HepG2 (cell line): ENCODE measurements at regions not wholly inside any gene's neighbourhood (a gene's known extent, or its start where the extent isn't known, plus 50 kb on each side); places are given as distances from the start of the nearest gene placed in this dataset.

Experiments
- ATAC-seq: fragments of 200-7000 bp; cut with Tn5 transposase; 3 replicates; pipeline ENCODE4 v1.9.1; 2020; ENCODE audit warnings: mild to moderate bottlenecking, moderate library complexity
- BruUV-seq: library from RNA; stranded (reverse); fragments of 400-500 nt; replicated peaks from 2 replicates; lab custom pipeline; 2021; lab: Mats Ljungman, UMichigan
- CTCF ChIA-PET: fragments of 300-600 bp; formaldehyde crosslinking; extraction: SDS; loops from one replicate; lab custom pipeline; 2021; ENCODE audit warnings: low total read pairs, inconsistent platforms, low intra/inter-chr PET ratio; lab: Yijun Ruan, JAX
- POLR2A ChIA-PET: fragments of 350-600 bp; sonication (Branson Sonifier 250); formaldehyde crosslinking; loops from one replicate; lab custom pipeline; 2020; ENCODE audit warnings: antibody characterized with exemption, inconsistent platforms; lab: Yijun Ruan, JAX
- DNase-seq: peaks from one replicate; pipeline ENCODE4 v3.0.0-alpha.2; 2015; ENCODE audit warnings: low spot score
- FAIRE-seq: peaks from 3 replicates; lab custom pipeline; 2011; peaks lifted over from hg19 to GRCh38; lab: Jason Lieb, UNC
- H2AFZ ChIP-seq: one replicate; pipeline ENCODE4 v1.6.1; 2011; ENCODE audit warnings: low read length, inconsistent platforms
- H3K27ac ChIP-seq: fragments of 300-600 bp; 3 replicates; pipeline ENCODE4 v1.8.0; 2011; ENCODE audit warnings: mixed run types, mild to moderate bottlenecking, mixed read lengths, low read length, inconsistent platforms; ENCODE audit not compliant: insufficient read depth; ENCODE audit errors: extremely low read length
- H3K27me3 ChIP-seq, 2 experiments: fragments of 200-600 bp in 1 of 2; 2 replicates in 1 of 2; 3 replicates in 1 of 2; pipeline versions ENCODE4 v1.6.0 to v1.8.0; 2011; ENCODE audit warnings: low read length in 2 of 2, mild to moderate bottlenecking in 2 of 2, moderate library complexity in 2 of 2, inconsistent platforms in 1 of 2; ENCODE audit not compliant: insufficient read depth in 2 of 2, control insufficient read depth in 1 of 2
- H3K36me3 ChIP-seq, 2 experiments: fragments of 200-600 bp in 1 of 2; replicated peaks in 1 of 2; 2 replicates in 1 of 2; 3 replicates in 1 of 2; pipeline versions ENCODE4 v1.5.1 to v1.8.0; 2011; ENCODE audit warnings: low read length in 2 of 2, inconsistent platforms in 1 of 2; ENCODE audit not compliant: insufficient read depth in 2 of 2, control insufficient read depth in 1 of 2
- H3K4me1 ChIP-seq: 2 replicates; pipeline ENCODE4 v1.5.1; 2012; ENCODE audit warnings: low read length, inconsistent platforms; ENCODE audit not compliant: insufficient read depth
- H3K4me2 ChIP-seq: 2 replicates; pipeline ENCODE4 v1.6.0; 2011; ENCODE audit warnings: low read depth, low read length, inconsistent platforms
- H3K4me3 ChIP-seq, 3 experiments: fragments of 200-600 bp in 1 of 3; sonication (generic), shearing (Covaris generic) in 1 of 3; replicated peaks in 1 of 3; 2 replicates each; pipeline ENCODE4 v1.5.1; 2011 to 2016; ENCODE audit warnings: low read length in 3 of 3, inconsistent platforms in 2 of 3, low read depth in 2 of 3, mild to moderate bottlenecking in 2 of 3, control low read depth in 1 of 3, mixed read lengths in 1 of 3; ENCODE audit not compliant: insufficient read depth in 1 of 3
- H3K79me2 ChIP-seq: one replicate; pipeline ENCODE4 v1.6.1; 2011; ENCODE audit warnings: low read length, inconsistent platforms; ENCODE audit not compliant: insufficient read depth
- H3K9ac ChIP-seq: 2 replicates; pipeline ENCODE4 v1.6.0; 2011; ENCODE audit warnings: mild to moderate bottlenecking, low read depth, low read length, inconsistent platforms; ENCODE audit not compliant: insufficient read depth
- H3K9me3 ChIP-seq: 2 replicates; pipeline ENCODE4 v1.5.1; 2012; ENCODE audit warnings: mild to moderate bottlenecking, low read length
- H4K20me1 ChIP-seq: 2 replicates; pipeline ENCODE4 v1.6.0; 2011; ENCODE audit warnings: inconsistent platforms, mild to moderate bottlenecking, low read length, moderate library complexity; ENCODE audit not compliant: insufficient read depth
- BATF2 ChIP-seq: sonication (generic); formaldehyde crosslinking; IDR thresholded peaks from 2 replicates; pipeline ENCODE4 v1.8.0; 2022; ENCODE audit warnings: mild to moderate bottlenecking, missing genetic modification reagents, moderate library complexity
- BCL6 ChIP-seq: IDR thresholded peaks from 2 replicates; pipeline ENCODE4 v1.6.1; 2016; ENCODE audit warnings: missing genetic modification reagents, missing compliant biosample characterization
- CCDC6 ChIP-seq: sonication (generic); formaldehyde crosslinking; IDR thresholded peaks from 2 replicates; pipeline ENCODE4 v1.8.1; 2022; ENCODE audit warnings: mild to moderate bottlenecking, missing genetic modification reagents, moderate library complexity
- FOXK1 ChIP-seq: sonication (generic); formaldehyde crosslinking; IDR thresholded peaks from 2 replicates; pipeline ENCODE4 v1.4.0; 2020; ENCODE audit warnings: low read depth, missing genetic modification reagents, borderline replicate concordance
- KDM4B ChIP-seq: sonication (generic); formaldehyde crosslinking; IDR thresholded peaks from 2 replicates; pipeline ENCODE4 v1.4.0; 2020; ENCODE audit warnings: missing genetic modification reagents
- KMT2A ChIP-seq: sonication (generic); formaldehyde crosslinking; IDR thresholded peaks from 2 replicates; pipeline ENCODE4 v1.4.0; 2020; ENCODE audit warnings: missing genetic modification reagents
- MED8 ChIP-seq: sonication (generic); formaldehyde crosslinking; IDR thresholded peaks from 2 replicates; pipeline ENCODE4 v1.8.1; 2023; ENCODE audit warnings: mild to moderate bottlenecking, missing genetic modification reagents; ENCODE audit not compliant: insufficient replicate concordance
- NFYB ChIP-seq: sonication (generic); formaldehyde crosslinking; IDR thresholded peaks from 2 replicates; pipeline ENCODE4 v1.4.0; 2020; ENCODE audit warnings: missing genetic modification reagents
- RFX1 ChIP-seq: fragments of 450-650 bp; IDR thresholded peaks from 2 replicates; pipeline ENCODE4 v1.6.1; 2017
- ZBTB3 ChIP-seq: sonication (generic); formaldehyde crosslinking; IDR thresholded peaks from 2 replicates; pipeline ENCODE4 v1.4.0; 2020; ENCODE audit warnings: low read depth, mild to moderate bottlenecking, moderate library complexity, missing genetic modification reagents, borderline replicate concordance
- ZBTB49 ChIP-seq: sonication (generic); formaldehyde crosslinking; IDR thresholded peaks from 2 replicates; pipeline ENCODE4 v1.4.0; 2020; ENCODE audit warnings: missing genetic modification reagents, borderline replicate concordance
- ZNF317 ChIP-seq: sonication (generic); formaldehyde crosslinking; IDR thresholded peaks from 2 replicates; pipeline ENCODE4 v1.5.0; 2020; ENCODE audit warnings: mild to moderate bottlenecking, missing genetic modification reagents
- ZNF44 ChIP-seq: sonication (generic); formaldehyde crosslinking; IDR thresholded peaks from 2 replicates; pipeline ENCODE4 v1.5.1; 2020; ENCODE audit warnings: mild to moderate bottlenecking, missing genetic modification reagents
- WGBS: methylation state at CpG from one replicate; pipeline ENCODE4 v1.1.6; 2017; ENCODE audit warnings: low lambda C conversion rate; 5-methylcytosine and 5-hydroxymethylcytosine counted together
- in situ Hi-C: cut with HindIII; loops from 2 replicates; pipeline ENCODE4 v1.10.0; 2017; ENCODE audit warnings: low pct_unique_long_range_greater_than_20kb; ENCODE audit not compliant: extremely low pct_ligation_motif_present
- intact Hi-C: fragments of 100-400 bp; cut with micrococcal nuclease; formaldehyde crosslinking; loops from one replicate; pipeline ENCODE4 v1.10.0; 2022; ENCODE audit not compliant: unreplicated experiment
- TF ChIP-seq, protein P1 (sequence below): sonication (generic); IDR thresholded peaks from 2 replicates; pipeline ENCODE4 v1.6.1; 2016; ENCODE audit warnings: low read depth, borderline replicate concordance
- TF ChIP-seq, protein P2 (sequence below): sonication (generic); formaldehyde crosslinking; IDR thresholded peaks from 2 replicates; pipeline ENCODE4 v1.9.0; 2021; ENCODE audit warnings: missing genetic modification reagents, mild to moderate bottlenecking, borderline replicate concordance
- TF ChIP-seq, protein P3 (sequence below): fragments of 450-650 bp; IDR thresholded peaks from 2 replicates; pipeline ENCODE4 v1.6.1; 2016

GRCh38 chr11:87425391-87425790, 387.7 kb downstream of the TMEM135 start (continued):
- TF ChIP-seq ZNF317 (CRISPR knock-in tag) (no peak), KDM4B (CRISPR knock-in tag) (no peak), CCDC6 (CRISPR knock-in tag) (no peak)

DNA sequence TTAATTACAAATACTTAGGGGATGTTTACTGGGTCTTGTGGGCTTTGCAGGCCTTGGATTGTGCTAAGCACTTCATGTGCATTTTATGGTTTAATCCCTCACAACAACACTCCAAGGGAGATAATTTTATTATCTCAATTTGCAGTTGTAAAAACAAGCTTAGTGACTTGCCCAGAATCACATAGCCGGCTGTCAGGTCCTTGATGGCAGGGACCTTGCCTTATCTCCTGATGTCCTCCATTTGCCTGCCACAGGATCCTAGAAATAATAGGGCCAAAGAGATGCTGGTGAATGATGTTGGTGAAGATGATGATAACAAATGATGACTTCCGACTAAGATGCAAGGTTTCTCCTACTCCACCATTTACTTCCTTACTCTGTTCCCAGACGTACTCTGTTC, 385.4 kb downstream of the TMEM135 start:
- ChIA-PET POLR2A (no interaction called here), CTCF (interaction anchor here (3.2 kb wide), 1 partner anchor 71 kb away, joined by 30 read pairs; no protein-coding TSS in a partner anchor)
- Histone ChIP-seq H3K9me3 (no peaks in the 10 kb centered on the region), H3K27me3 (peaks cover 0 to 9% of the 10 kb centered on the region in 2 experiments; a peak in 2 of 5 replicates), H3K4me2 (no peak overlapping the region), H3K27ac (no peak overlapping the region), H3K9ac (no peak overlapping the region), H3K36me3 (no peaks in the 10 kb centered on the region), H2AFZ (no peak overlapping the region), H3K79me2 (no peaks in the 10 kb centered on the region), H3K4me1 (no peaks in the 10 kb centered on the region), H4K20me1 (no peaks in the 10 kb centered on the region), H3K4me3 (no peak overlapping the region)
- FAIRE-seq (no peak), ATAC-seq (no peak), DNase-seq (no peak)
- WGBS, result 4% methylated on average over 3 of the region's 3 CpGs
- in situ Hi-C loops, result loop anchor here (5.0 to 10.0 kb wide), 3 partner anchors 71 to 551 kb away; no protein-coding TSS in a partner anchor
- no TSS peak for BruUV-seq
- intact Hi-C loops, result no loop called here
- TF ChIP-seq RFX1 (no peak), ZBTB49 (CRISPR knock-in tag) (no peak), BCL6 (no peak), ZNF44 (CRISPR knock-in tag) (no peak), NFYB (CRISPR knock-in tag) (no peak), ZBTB3 (no peak), FOXK1 (CRISPR knock-in tag) (no peak), BATF2 (CRISPR knock-in tag) (no peak), KMT2A (no peak), MED8 (CRISPR knock-in tag) (no peak)
- TF ChIP-seq, protein P1, sequence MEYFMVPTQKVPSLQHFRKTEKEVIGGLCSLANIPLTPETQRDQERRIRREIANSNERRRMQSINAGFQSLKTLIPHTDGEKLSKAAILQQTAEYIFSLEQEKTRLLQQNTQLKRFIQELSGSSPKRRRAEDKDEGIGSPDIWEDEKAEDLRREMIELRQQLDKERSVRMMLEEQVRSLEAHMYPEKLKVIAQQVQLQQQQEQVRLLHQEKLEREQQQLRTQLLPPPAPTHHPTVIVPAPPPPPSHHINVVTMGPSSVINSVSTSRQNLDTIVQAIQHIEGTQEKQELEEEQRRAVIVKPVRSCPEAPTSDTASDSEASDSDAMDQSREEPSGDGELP, result no peak
- TF ChIP-seq, protein P2, sequence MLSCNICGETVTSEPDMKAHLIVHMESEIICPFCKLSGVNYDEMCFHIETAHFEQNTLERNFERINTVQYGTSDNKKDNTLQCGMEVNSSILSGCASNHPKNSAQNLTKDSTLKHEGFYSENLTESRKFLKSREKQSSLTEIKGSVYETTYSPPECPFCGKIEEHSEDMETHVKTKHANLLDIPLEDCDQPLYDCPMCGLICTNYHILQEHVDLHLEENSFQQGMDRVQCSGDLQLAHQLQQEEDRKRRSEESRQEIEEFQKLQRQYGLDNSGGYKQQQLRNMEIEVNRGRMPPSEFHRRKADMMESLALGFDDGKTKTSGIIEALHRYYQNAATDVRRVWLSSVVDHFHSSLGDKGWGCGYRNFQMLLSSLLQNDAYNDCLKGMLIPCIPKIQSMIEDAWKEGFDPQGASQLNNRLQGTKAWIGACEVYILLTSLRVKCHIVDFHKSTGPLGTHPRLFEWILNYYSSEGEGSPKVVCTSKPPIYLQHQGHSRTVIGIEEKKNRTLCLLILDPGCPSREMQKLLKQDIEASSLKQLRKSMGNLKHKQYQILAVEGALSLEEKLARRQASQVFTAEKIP, result no peak
- TF ChIP-seq, protein P3, sequence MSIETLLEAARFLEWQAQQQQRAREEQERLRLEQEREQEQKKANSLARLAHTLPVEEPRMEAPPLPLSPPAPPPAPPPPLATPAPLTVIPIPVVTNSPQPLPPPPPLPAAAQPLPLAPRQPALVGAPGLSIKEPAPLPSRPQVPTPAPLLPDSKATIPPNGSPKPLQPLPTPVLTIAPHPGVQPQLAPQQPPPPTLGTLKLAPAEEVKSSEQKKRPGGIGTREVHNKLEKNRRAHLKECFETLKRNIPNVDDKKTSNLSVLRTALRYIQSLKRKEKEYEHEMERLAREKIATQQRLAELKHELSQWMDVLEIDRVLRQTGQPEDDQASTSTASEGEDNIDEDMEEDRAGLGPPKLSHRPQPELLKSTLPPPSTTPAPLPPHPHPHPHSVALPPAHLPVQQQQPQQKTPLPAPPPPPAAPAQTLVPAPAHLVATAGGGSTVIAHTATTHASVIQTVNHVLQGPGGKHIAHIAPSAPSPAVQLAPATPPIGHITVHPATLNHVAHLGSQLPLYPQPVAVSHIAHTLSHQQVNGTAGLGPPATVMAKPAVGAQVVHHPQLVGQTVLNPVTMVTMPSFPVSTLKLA, result no peak
